ENCODE measurements at regions not wholly inside any gene's neighbourhood (a gene's known extent, or its start where the extent isn't known, plus 50 kb on each side); places are given as distances from the start of the nearest gene placed in this dataset.

- TF ChIP-seq CTCF (conservative IDR thresholded peaks at IDR 0.05), result no peak
- no peak overlapping the region for H3K27ac ChIP-seq
Measured at GRCh38 chrX:13420545-13421183, 100.8 kb upstream of the ATXN3L start.

GRCh38 chrX:13419918-13420317 lies 100.1 kb upstream of the ATXN3L start:
- H3K27ac ChIP-seq, result no peak overlapping the region
- no peak for TF ChIP-seq CTCF (conservative IDR thresholded peaks at IDR 0.05)

DNA sequence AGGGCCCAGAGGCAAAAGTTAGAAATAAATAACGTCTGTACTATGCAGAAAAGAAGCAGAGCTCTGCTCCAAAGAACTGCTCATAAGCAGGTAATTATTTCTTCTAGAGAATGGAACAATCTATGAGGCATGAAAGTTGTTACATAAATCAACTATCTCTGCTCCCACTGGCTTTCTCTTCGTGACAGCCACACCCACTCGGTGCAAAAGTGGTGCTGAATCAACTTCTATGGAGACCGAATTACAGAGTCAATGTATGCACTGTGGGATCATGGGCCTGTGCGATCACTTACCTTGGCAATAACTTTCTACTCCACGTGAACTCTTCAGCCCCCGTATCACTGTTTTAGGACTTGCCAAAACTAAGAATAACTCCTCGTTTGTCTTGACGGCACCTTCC lies 99.4 kb upstream of the ATXN3L start:
- H3K27ac ChIP-seq, result no peak overlapping the region
- TF ChIP-seq CTCF (conservative IDR thresholded peaks at IDR 0.05), result no peak

DNA sequence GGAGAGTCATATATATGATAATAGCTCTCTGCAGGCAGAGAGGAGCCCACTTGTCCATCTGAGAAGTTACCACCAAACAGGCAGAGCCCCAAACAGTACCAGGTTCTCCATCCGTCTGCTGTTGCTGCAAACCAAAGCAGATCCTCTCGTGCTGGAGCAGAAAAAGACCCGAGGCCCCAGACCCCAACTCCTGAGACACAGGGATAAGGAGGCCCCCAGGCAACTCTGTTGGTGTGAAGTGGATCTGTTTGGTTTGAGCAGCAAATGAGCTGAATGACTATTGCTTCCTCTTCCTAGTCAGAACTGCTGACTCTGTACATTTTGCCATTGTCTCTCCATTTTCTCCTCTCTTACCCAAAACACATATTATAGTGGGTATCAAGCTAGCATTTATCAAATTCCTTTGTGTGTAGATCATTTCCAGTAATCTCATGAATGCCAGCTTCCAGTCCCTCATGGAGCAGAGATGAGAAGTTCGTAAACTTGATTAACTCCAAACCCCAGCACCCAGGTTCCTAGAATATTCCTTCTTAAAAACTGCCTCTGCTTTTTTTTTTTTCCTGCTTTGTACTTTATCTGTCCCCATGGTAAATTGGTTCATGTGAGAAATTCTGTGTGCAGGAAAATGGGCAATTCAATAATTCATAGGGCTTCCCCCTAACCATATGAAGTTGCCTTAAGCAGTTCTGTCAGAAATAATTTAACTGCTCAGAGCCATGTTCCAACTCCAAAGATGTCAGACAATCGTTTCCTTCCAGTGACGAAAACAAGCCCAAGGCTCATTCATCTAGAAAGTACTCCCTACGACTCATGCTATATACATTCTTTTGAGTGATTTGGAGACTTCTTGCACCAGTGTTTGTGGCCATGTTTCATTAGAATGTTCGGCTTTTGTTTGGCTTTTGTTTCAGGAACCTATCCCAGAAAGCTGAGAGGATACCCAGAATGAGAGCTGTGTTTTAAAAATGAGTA lies 98.6 kb upstream of the ATXN3L start:
- no peak overlapping the region for H3K27ac ChIP-seq
- TF ChIP-seq CTCF (conservative IDR thresholded peaks at IDR 0.05), result no peak

- no peak overlapping the region for H3K27ac ChIP-seq
- no peak for TF ChIP-seq CTCF (conservative IDR thresholded peaks at IDR 0.05)
Measured at GRCh38 chrX:13415509-13415908, 95.7 kb upstream of the ATXN3L start.

DNA sequence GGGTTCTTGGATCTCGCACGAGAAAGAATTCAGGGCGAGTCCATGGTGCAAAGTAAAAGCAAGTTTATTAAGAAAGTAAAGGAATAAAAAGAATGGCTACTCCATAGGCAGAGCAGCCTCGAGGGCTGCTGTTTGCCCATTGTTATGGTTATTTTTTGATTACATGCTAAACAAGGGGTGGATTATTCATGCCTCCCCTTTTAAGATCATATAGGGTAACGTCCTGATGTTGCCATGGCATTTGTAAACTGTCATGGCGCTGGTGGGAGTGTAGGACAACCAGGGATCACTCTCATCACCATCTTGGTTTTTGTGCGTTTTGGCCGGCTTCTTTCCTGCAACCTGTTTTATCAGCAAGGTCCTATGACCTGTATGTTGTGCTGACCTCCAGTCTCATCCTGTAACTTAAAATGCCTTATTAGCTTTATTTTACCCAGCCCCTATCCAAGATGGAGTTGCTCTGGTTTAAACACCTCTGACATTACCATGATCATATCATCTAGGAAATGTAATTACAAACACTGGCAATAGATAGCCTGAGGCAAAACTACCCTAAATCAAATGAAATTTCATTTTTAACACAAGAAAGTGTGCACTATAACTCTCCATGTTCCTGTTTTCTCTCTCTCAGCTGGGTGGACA lies 94.3 kb upstream of the ATXN3L start:
- no peak for TF ChIP-seq CTCF (conservative IDR thresholded peaks at IDR 0.05)
- no peak overlapping the region for H3K27ac ChIP-seq

DNA sequence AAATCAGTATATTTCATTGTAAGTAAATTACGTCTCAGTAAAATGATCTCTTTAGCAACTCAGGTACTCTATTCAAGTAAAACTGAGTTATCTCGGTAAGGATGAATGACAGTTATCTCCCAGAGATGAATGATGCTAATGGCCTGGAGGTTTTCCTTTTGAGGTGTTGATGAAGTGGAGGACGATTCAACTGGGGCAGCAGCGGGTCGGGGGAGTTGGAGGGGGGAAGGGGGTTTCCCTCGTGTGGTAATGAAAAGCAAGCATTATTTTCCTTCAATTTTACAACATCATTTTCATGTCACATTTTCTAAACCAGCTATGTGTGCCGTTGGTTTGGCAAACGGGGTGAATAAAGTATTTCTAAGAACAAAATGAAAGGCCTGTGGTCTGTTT lies 92.4 kb upstream of the ATXN3L start:
- TF ChIP-seq CTCF (conservative IDR thresholded peaks at IDR 0.05), result no peak
- H3K27ac ChIP-seq, result no peak overlapping the region

Measured in VCaP (cell line).